ENCODE measurements at regions not wholly inside any gene's neighbourhood (a gene's known extent, or its start where the extent isn't known, plus 50 kb on each side); places are given as distances from the start of the nearest gene placed in this dataset.
"Not testable (repeated sequence)": the region's sequence is repeated elsewhere in the genome, so short reads cannot be mapped to it uniquely, and the experiment has no call there.

- not testable (repeated sequence) for TF ChIP-seq CTCF (conservative IDR thresholded peaks at IDR 0.05 in 1 of 2, IDR thresholded peaks at IDR 0.05 in 1 of 2; ENCODE audit: low read depth in 1 of 2, low read length in 2 of 2); EZH2 (IDR thresholded peaks at IDR 0.05; ENCODE audit: low read length, missing control alignments)
Observed at GRCh38 chr9:38242151-38242550, 150.4 kb upstream of the ALDH1B1 start.
